ENCODE measurements at regions not wholly inside any gene's neighbourhood (a gene's known extent, or its start where the extent isn't known, plus 50 kb on each side); places are given as distances from the start of the nearest gene placed in this dataset.

- Histone ChIP-seq H3K27me3 (replicated peaks; ENCODE audit: insufficient read depth, low read depth, low read length, poor library complexity) (no peaks in the 10 kb centered on the region), H3K4me3 (ENCODE audit: low read depth, low read length, poor library complexity, severe bottlenecking) (no peak overlapping the region), H3K36me3 (ENCODE audit: insufficient read depth, low read length, poor library complexity, severe bottlenecking) (no peaks in the 10 kb centered on the region), H3K9me3 (ENCODE audit: low read depth, low read length, poor library complexity, severe bottlenecking) (no peaks in the 10 kb centered on the region), H3K27ac (ENCODE audit: low read depth, low read length, poor library complexity, severe bottlenecking) (peak overlapping the region; percentile 65), H3K4me1 (ENCODE audit: insufficient read depth, low read length, poor library complexity, severe bottlenecking) (peaks cover 78% of the 10 kb centered on the region)
- ChIA-PET POLR2A (ENCODE audit: low non-redundant PET) (no interaction called here), CTCF (no interaction called here)
- intact Hi-C loops (cut with micrococcal nuclease; ENCODE audit: unreplicated experiment), result loop anchor here (2.0 to 10.0 kb wide), 3 partner anchors 313 to 669 kb away; no protein-coding TSS in a partner anchor
- TF ChIP-seq EZH2 (IDR thresholded peaks at IDR 0.05; ENCODE audit: borderline replicate concordance, low read depth, low read length, poor library complexity, severe bottlenecking) (no peak), CTCF (conservative IDR thresholded peaks at IDR 0.05; ENCODE audit: low read depth, low read length) (no peak)
- peak; percentile 49 for DNase-seq (ENCODE audit: low spot score)
- no TSS peak for BruUV-seq (replicated peaks)
Observed at GRCh38 chr2:226122041-226122440, 677.6 kb downstream of the IRS1 start.

- H3K4me1 ChIP-seq (ENCODE audit: insufficient read depth, low read length, poor library complexity, severe bottlenecking), result peaks cover 86% of the 10 kb centered on the region
- no TSS peak for BruUV-seq (replicated peaks)
- intact Hi-C loops (cut with micrococcal nuclease; ENCODE audit: unreplicated experiment), result loop anchor here (5.0 to 10.0 kb wide), 2 partner anchors 314 to 531 kb away; no protein-coding TSS in a partner anchor
- H3K4me3 ChIP-seq (ENCODE audit: low read depth, low read length, poor library complexity, severe bottlenecking), result peak overlapping the region; percentile 10
- H3K9me3 ChIP-seq (ENCODE audit: low read depth, low read length, poor library complexity, severe bottlenecking), result no peaks in the 10 kb centered on the region
- no peak for TF ChIP-seq EZH2 (IDR thresholded peaks at IDR 0.05; ENCODE audit: borderline replicate concordance, low read depth, low read length, poor library complexity, severe bottlenecking)
- no peak for TF ChIP-seq CTCF (conservative IDR thresholded peaks at IDR 0.05; ENCODE audit: low read depth, low read length)
- H3K36me3 ChIP-seq (ENCODE audit: insufficient read depth, low read length, poor library complexity, severe bottlenecking), result no peaks in the 10 kb centered on the region
- CTCF ChIA-PET, result interaction anchor here (0.6 kb wide), 1 partner anchor 205 kb away, joined by 8 read pairs; no protein-coding TSS in a partner anchor
- H3K27me3 ChIP-seq (replicated peaks; ENCODE audit: insufficient read depth, low read depth, low read length, poor library complexity), result no peaks in the 10 kb centered on the region
- peak; percentile 85 for DNase-seq (ENCODE audit: low spot score)
- POLR2A ChIA-PET (ENCODE audit: low non-redundant PET), result no interaction called here
- H3K27ac ChIP-seq (ENCODE audit: low read depth, low read length, poor library complexity, severe bottlenecking), result peak overlapping the region; percentile 65
Observed at GRCh38 chr2:226121046-226121738, 678.4 kb downstream of the IRS1 start.

- Histone ChIP-seq H3K27ac (ENCODE audit: low read depth, low read length, poor library complexity, severe bottlenecking) (peak overlapping the region; percentile 55), H3K9me3 (ENCODE audit: low read depth, low read length, poor library complexity, severe bottlenecking) (no peaks in the 10 kb centered on the region), H3K4me1 (ENCODE audit: insufficient read depth, low read length, poor library complexity, severe bottlenecking) (peaks cover 84% of the 10 kb centered on the region), H3K4me3 (ENCODE audit: low read depth, low read length, poor library complexity, severe bottlenecking) (peak overlapping the region; percentile 9), H3K27me3 (replicated peaks; ENCODE audit: insufficient read depth, low read depth, low read length, poor library complexity) (no peaks in the 10 kb centered on the region), H3K36me3 (ENCODE audit: insufficient read depth, low read length, poor library complexity, severe bottlenecking) (no peaks in the 10 kb centered on the region)
- TF ChIP-seq CTCF (conservative IDR thresholded peaks at IDR 0.05; ENCODE audit: low read depth, low read length), result no peak
- no peak for TF ChIP-seq EZH2 (IDR thresholded peaks at IDR 0.05; ENCODE audit: borderline replicate concordance, low read depth, low read length, poor library complexity, severe bottlenecking)
- intact Hi-C loops (cut with micrococcal nuclease; ENCODE audit: unreplicated experiment), result loop anchor here (2.0 to 10.0 kb wide), 4 partner anchors 234 to 678 kb away; no protein-coding TSS in a partner anchor
- BruUV-seq (replicated peaks), result no TSS peak
- DNase-seq (ENCODE audit: low spot score), result peak; percentile 92
- ChIA-PET POLR2A (ENCODE audit: low non-redundant PET) (no interaction called here), CTCF (no interaction called here)
Observed at GRCh38 chr2:226118471-226119429, 680.9 kb downstream of the IRS1 start.

Data from A673 (cell line).